ENCODE measurements at regions not wholly inside any gene's neighbourhood (a gene's known extent, or its start where the extent isn't known, plus 50 kb on each side); places are given as distances from the start of the nearest gene placed in this dataset.
"Not testable (repeated sequence)": the region's sequence is repeated elsewhere in the genome, so short reads cannot be mapped to it uniquely, and the experiment has no call there.

DNA sequence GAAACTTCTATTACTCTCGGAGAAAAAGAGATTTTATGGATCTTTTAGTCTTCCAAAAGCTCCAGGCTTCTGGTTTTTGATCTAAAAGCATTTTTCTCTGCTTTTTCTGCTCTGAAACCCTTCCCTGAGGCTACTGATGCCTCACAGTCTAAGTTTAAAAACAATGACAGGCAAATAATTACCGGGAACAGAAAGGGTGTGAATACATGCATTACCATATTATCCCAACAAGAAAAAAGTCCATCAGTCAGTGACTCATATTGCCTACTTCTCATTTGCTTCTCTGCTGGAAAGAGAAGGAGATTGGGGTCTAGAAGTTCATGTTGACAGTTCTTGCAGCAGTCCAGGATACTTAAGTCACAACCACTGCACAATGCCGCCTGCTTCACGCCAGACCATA is 482.9 kb upstream of the C16orf82 start:
- DNase-seq (ENCODE audit: low read depth in 3 of 3), result no peak

- DNase-seq (ENCODE audit: low read depth in 3 of 3), result no peak
Measured at GRCh38 chr16:26593700-26594099, 473.0 kb upstream of the C16orf82 start.

GRCh38 chr16:26594666-26595065 is 472.1 kb upstream of the C16orf82 start:
- no peak for DNase-seq (ENCODE audit: low read depth in 3 of 3)

GRCh38 chr16:26595199-26595598 is 471.5 kb upstream of the C16orf82 start:
- no peak for DNase-seq (ENCODE audit: low read depth in 3 of 3)

DNA sequence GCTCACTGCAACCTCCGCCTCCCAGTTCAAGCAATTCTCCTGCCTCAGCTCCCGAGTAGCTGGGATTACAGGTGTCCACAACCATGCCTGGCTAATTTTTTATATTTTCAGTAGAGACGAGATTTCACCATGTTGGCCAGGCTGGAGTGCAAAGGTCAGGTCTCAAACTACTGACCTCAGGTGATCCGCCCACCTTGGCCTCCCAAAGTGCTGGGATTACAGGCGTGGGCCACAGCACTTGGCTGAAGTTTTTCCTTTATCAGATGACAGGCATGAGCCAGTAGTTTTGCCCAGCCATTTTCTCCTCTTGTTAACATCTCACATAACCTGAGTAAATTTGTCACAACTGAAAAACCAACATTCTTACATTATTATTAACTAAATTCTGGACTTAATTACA is 470.7 kb upstream of the C16orf82 start:
- DNase-seq (ENCODE audit: low read depth in 3 of 3), result not testable (repeated sequence)

GRCh38 chr16:26598061-26598460 is 468.7 kb upstream of the C16orf82 start:
- DNase-seq (ENCODE audit: low read depth in 3 of 3), result peak in 2 of 3 experiments; percentile 12 to 24

DNA sequence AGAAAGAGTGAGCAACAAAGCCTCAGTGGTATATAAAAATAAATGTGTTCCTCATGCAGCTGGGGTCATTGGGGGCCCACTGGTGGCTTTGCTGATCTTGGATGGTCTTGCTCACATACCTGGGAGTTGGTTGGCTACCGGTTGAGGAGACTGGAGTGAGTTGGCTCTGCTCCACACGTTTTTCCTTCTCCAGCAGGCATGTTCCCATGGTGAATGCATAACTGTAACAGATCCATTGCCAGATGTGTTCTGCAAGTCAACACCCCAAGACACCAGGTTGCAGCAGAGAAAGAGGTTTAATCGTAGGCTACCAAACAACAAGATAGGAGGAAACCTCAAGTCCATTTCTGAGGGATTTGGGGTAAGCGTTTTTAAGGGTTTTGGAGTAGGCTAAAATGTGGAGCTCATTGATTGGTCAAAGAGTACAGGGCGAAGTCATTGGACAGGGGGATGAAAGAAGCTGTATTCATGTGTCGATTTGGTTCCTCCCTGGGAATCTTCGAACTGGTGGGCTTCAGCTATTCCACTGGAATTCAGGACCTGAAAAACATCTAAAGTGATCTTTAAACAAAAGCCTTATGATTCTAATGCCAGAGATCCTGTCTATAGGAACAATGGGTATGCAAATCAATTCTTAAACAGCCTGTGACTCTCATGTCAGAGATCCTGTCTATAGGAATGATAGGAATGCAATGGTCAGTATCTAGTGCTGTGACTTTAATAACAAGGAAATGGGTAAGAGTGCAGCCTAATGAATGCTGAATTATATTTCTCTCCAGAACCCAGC is 467.5 kb upstream of the C16orf82 start:
- DNase-seq (ENCODE audit: low read depth in 3 of 3), result no peak

DNA sequence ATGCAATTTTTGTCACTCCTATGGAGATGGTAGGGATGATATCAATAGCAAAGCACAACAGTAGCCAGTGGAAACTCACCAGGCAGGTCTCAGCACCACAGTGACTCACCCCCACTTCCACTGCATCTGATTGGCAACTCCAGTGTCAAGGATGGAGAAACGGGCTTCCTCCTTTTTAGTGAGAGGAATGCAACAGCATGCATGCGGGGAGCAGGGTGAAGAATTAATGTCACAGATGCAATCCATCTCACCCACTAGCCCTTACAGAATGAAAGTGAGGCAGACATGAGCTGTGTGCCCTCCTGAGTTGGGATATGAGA is 467.0 kb upstream of the C16orf82 start:
- no peak for DNase-seq (ENCODE audit: low read depth in 3 of 3)

GRCh38 chr16:26601335-26601734 is 465.4 kb upstream of the C16orf82 start:
- DNase-seq (ENCODE audit: low read depth in 3 of 3), result no peak

- DNase-seq (ENCODE audit: low read depth in 3 of 3), result no peak
Measured at GRCh38 chr16:26605626-26606271, 461.0 kb upstream of the C16orf82 start.

DNA sequence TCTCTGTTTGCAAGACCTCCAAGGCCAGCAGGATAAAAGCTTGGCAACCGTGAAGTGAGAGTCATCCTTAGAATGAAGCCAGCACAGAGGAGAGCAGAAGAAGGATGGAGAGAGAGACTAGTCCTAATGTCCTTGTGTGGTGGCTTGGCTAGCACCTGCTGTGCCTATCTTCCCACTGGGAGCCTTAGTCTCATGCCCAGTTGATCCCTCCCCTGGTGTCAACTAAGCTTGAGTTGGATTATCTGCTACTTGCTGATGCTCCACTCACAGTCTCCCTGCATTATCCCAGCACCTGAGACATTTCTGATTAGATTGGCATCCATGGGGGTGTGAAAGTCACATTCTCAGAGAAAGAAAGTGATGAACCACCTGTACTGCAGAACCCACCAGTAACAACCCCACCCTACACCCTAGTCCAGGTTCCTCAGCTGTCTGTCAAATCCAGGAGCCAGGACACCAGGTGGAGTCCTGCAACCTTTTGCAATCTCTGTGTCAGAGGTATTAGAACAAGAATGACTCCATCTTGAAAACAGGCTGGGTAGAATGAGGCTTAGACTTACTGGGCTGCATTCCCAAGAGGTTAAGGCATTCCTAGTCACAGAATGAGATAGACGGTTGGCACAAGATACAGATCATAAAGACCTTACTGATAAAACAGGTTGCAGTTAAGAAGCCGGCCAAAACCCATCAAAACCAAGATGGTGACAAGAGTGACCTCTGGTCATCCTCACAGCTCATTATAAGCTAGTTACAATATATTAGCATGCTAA is 460.2 kb upstream of the C16orf82 start:
- DNase-seq (ENCODE audit: low read depth in 3 of 3), result no peak

- DNase-seq (ENCODE audit: low read depth in 3 of 3), result no peak
Measured at GRCh38 chr16:26614237-26614841, 452.4 kb upstream of the C16orf82 start.

DNA sequence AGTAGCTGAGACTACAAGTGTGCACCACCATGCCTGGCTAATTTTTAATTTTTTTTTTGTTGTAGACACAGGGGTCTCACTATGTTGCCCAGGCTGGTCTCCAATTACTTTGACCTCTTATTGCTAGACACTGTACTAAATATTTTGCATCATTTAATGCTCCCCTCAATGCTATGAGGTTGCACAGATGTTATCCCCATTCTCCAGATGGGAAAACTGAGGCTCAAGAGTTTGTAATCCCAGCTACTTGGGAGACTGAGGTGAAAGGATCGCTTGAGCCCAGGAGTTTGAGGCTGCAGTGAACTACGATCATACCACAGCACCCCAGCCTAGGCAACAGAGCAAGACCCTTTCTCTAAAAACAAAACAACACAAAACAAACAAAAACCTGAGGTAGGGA is 443.3 kb upstream of the C16orf82 start:
- DNase-seq (ENCODE audit: low read depth in 3 of 3), result no peak

- DNase-seq (ENCODE audit: low read depth in 3 of 3), result no peak
Measured at GRCh38 chr16:26627958-26628357, 438.8 kb upstream of the C16orf82 start.

DNA sequence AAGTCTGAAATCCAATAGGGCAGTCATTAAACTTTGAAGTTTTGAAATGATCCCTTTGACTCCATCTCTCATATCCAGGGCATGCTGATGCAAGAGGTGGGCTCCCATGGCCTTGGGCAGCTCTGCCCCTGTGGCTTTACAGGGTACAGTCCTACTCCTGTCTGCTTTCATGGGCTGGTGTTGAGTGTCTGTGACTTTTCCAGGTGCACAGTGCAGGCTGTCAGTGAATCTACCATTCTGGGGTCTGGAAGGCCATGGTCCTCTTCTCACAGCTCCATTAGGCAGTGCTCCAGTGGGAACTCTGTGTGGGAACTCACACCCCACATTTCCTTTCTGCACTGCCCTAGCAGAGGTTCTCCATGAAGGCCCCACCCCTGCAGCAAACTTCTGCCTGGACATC is 435.4 kb upstream of the C16orf82 start:
- not testable (repeated sequence) for DNase-seq (ENCODE audit: low read depth in 3 of 3)

DNA sequence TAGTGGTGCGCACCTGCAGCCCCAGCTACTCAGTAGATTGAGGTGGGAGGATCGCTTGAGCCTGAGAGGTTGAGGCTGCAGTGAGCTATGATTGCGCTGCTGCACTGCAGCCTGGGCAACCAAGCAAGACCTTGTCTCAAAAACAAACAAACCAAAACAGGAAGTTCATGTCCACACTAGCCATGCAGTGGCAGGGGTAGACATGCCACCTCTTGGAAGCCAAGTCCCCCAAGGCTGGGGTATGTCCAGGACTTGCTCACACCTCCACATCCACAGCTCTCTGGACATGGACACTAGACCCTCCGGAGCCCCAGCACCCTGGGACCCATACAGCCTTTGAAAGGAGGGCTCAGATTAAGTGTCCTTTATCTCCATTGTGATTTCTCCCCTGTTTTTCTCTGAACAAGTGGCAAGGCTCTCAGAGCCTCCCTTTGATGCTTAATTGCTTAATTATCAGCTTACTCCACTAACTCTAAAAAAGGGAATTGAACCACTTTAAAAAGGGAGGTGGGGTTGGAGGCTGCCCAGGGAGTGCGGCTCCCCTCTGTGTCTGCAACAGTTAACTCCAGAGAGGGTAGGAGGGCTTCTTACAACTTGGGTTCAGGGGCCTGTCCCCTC is 424.6 kb upstream of the C16orf82 start:
- no peak for DNase-seq (ENCODE audit: low read depth in 3 of 3)

DNA sequence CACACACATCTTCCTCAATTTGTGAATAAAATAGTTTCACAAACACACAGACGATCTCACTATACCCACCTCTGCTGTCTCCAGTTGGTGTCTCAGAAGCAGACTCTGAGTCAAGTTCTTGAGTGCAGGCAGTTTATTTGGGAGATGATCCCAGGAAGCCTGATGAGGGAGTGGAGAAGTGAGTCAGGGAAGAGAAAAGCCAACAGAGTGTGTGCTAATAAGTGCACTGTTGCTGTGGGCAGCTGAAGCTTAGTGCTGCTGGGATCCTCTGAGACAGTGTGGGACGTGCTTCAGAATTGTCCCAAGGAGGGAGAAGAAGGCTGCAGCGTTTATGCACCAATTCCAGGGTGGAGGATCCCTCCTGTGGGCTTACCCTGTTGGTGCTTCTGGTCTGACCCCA is 423.2 kb upstream of the C16orf82 start:
- no peak for DNase-seq (ENCODE audit: low read depth in 3 of 3)

- DNase-seq (ENCODE audit: low read depth in 3 of 3), result no peak
Measured at GRCh38 chr16:26644912-26645543, 421.7 kb upstream of the C16orf82 start.

- peak in 2 of 3 experiments; percentile 10 to 29 for DNase-seq (ENCODE audit: low read depth in 3 of 3)
Measured at GRCh38 chr16:26645614-26646013, 421.1 kb upstream of the C16orf82 start.

DNA sequence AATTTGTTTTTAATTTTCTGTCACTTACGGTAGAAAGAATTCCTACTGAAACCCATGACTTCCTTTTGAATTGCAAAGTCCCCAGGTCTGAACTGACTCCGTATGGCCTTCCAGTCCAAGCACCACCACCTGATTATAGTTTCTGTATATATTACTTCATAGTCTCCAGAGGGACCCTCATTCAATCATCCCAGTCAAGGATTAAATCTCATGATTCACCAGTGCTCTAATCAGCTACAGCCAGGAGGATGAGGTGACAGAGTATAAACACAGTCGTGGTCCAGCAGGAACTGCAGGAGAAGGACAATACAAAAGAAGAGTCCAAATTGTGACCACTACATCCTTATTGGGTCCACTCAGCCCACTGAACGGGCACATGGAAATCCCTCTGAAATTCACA is 418.9 kb upstream of the C16orf82 start:
- no peak for DNase-seq (ENCODE audit: low read depth in 3 of 3)

DNA sequence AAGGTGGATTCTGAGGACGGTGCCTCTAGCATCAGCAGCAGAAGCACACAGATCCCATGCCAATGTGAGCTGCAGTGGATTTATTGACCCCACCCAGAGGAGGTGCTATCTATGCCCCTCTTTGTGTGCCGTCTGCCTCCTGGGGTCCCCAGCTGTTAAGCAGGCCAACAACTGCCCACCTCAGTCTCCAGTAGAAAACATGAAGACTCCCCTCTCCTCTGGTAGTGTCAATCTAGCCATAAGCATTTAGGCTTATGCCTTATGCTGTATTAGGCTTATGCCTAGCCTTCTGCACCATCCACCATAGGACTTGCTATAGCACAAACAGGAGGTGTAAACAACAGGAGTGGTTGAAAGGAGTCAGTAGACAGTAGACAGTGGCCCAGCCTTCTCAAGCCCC is 417.9 kb upstream of the C16orf82 start:
- no peak for DNase-seq (ENCODE audit: low read depth in 3 of 3)
